Prostate gland (tissue), 2 donors: ENCODE measurements at regions not wholly inside any gene's neighbourhood (a gene's known extent, or its start where the extent isn't known, plus 50 kb on each side); places are given as distances from the start of the nearest gene placed in this dataset.
"Not testable (repeated sequence)": the region's sequence is repeated elsewhere in the genome, so short reads cannot be mapped to it uniquely, and the experiment has no call there.

Source experiments
- DNase-seq: peaks from one replicate; pipeline ENCODE4 v3.0.0-alpha.2; 2019; ENCODE audit warnings: low spot score
- H3K27ac ChIP-seq, 2 donors: fragments of 200-600 bp; sonication (generic); 2 replicates each; pipeline ENCODE4 v1.5.1; 2017 to 2019
- H3K27me3 ChIP-seq: fragments of 200-600 bp; sonication (generic); replicated peaks from 2 replicates; pipeline ENCODE4 v1.5.1; 2019; ENCODE audit not compliant: insufficient read depth
- H3K36me3 ChIP-seq, 2 donors: fragments of 200-600 bp; sonication (generic); 1 replicate in 1 of 2; 2 replicates in 1 of 2; pipeline versions ENCODE4 v1.5.1 to v1.8.1; 2017 to 2019
- H3K4me1 ChIP-seq: fragments of 200-600 bp; sonication (generic); replicated peaks from 2 replicates; pipeline ENCODE4 v1.5.1; 2019
- H3K4me3 ChIP-seq, 2 donors: fragments of 200-600 bp; sonication (generic); 2 replicates each; pipeline ENCODE4 v1.5.1; 2017 to 2019
- H3K9me3 ChIP-seq: fragments of 200-600 bp; sonication (generic); 2 replicates; pipeline ENCODE4 v1.5.1; 2017
- POLR2A ChIP-seq: fragments of 450-650 bp; IDR thresholded peaks from one replicate; pipeline ENCODE4 v1.6.1; 2016; ENCODE audit warnings: antibody characterized with exemption, mild to moderate bottlenecking
- POLR2AphosphoS5 ChIP-seq: sonication (generic); formaldehyde crosslinking; IDR thresholded peaks from one replicate; pipeline ENCODE4 v1.6.1; 2017; ENCODE audit warnings: antibody characterized with exemption
- WGBS: methylation state at CpG from one replicate; pipeline ENCODE4 v1.1.5; 2018; 5-methylcytosine and 5-hydroxymethylcytosine counted together
- intact Hi-C: fragments of 100-400 bp; cut with DNase I; formaldehyde crosslinking; loops from one replicate; pipeline ENCODE4 v1.14.2; 2022
- TF ChIP-seq, protein P1 (sequence below), 4 experiments: fragments of 200-600 bp in 2 of 4; fragments of 450-650 bp in 2 of 4; sonication (generic) in 2 of 4; IDR thresholded peaks; 1 replicate in 3 of 4; 2 replicates in 1 of 4; pipeline ENCODE4 v1.5.1; 2016 to 2019; ENCODE audit warnings: antibody characterized with exemption in 4 of 4, mild to moderate bottlenecking in 2 of 4, moderate library complexity in 2 of 4

- no peak for DNase-seq
- TF ChIP-seq, protein P1, sequence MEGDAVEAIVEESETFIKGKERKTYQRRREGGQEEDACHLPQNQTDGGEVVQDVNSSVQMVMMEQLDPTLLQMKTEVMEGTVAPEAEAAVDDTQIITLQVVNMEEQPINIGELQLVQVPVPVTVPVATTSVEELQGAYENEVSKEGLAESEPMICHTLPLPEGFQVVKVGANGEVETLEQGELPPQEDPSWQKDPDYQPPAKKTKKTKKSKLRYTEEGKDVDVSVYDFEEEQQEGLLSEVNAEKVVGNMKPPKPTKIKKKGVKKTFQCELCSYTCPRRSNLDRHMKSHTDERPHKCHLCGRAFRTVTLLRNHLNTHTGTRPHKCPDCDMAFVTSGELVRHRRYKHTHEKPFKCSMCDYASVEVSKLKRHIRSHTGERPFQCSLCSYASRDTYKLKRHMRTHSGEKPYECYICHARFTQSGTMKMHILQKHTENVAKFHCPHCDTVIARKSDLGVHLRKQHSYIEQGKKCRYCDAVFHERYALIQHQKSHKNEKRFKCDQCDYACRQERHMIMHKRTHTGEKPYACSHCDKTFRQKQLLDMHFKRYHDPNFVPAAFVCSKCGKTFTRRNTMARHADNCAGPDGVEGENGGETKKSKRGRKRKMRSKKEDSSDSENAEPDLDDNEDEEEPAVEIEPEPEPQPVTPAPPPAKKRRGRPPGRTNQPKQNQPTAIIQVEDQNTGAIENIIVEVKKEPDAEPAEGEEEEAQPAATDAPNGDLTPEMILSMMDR (IDR thresholded peaks at IDR 0.05): no peak
- TF ChIP-seq POLR2AphosphoS5: no peak
- no peak for TF ChIP-seq POLR2A
- H3K4me1 ChIP-seq: no peaks in the 10 kb centered on the region
- H3K27ac ChIP-seq: no peak overlapping the region
- no peak overlapping the region for H3K4me3 ChIP-seq
- H3K27me3 ChIP-seq: no peaks in the 10 kb centered on the region
- H3K36me3 ChIP-seq: no peaks in the 10 kb centered on the region
- WGBS: 54% methylated on average over 3 of the region's 3 CpGs
- H3K9me3 ChIP-seq: no peaks in the 10 kb centered on the region
- intact Hi-C loops: no loop called here
Observed at GRCh38 chr1:170808216-170808885, 127.0 kb upstream of the MROH9 start.

DNA sequence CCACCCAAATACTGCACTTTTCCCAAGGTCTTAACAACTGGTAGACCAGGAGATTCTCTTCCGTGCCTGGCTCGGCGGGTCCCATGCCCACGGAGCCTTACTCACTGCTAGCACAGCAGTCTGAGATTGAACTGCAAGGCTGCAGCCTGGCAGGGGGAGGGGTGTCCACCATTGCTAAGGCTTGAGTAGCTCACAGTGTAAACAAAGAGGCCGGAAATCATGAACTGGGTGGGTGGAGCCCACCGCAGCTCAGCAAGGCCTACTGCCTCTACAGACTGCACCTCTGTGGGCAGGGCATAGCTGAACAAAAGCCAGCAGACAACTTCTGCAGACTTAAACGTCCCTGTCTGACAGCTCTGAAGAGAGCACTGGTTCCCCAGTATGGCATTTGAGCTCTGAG is 124.3 kb upstream of the MROH9 start:
- DNase-seq, H3K36me3 ChIP-seq, intact Hi-C loops, H3K4me1 ChIP-seq, H3K4me3 ChIP-seq, H3K27ac ChIP-seq, H3K9me3 ChIP-seq, H3K27me3 ChIP-seq: not testable (repeated sequence)
- WGBS: 79% methylated on average over 7 of the region's 7 CpGs

DNA sequence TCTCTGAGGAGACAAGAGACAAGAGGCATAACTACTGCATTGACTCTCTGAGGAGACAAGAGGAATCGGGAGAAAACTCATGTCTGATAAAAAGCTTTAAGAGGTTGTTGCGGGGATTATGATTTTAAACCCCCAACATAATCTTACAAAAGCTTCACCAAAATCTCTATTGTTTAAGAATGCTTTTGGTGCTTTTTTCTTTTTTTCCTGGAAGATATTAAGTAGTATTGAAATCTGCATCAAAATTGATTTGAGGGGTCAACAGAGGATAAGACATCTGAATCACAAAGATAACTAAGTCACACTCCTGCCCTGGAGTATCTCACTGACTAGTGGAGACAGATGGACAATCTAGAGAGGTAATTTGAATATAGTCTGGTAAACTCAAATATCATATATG is 115.6 kb upstream of the MROH9 start:
- Histone ChIP-seq H3K27ac (no peak overlapping the region), H3K4me3 (no peak overlapping the region), H3K4me1 (no peaks in the 10 kb centered on the region), H3K36me3 (no peaks in the 10 kb centered on the region), H3K27me3 (no peaks in the 10 kb centered on the region), H3K9me3 (no peaks in the 10 kb centered on the region)
- DNase-seq: no peak
- TF ChIP-seq, protein P1 (IDR thresholded peaks at IDR 0.05): no peak
- TF ChIP-seq POLR2AphosphoS5 (no peak), POLR2A (no peak)
- 89% methylated on average over 2 of the region's 2 CpGs for WGBS
- intact Hi-C loops: no loop called here

DNA sequence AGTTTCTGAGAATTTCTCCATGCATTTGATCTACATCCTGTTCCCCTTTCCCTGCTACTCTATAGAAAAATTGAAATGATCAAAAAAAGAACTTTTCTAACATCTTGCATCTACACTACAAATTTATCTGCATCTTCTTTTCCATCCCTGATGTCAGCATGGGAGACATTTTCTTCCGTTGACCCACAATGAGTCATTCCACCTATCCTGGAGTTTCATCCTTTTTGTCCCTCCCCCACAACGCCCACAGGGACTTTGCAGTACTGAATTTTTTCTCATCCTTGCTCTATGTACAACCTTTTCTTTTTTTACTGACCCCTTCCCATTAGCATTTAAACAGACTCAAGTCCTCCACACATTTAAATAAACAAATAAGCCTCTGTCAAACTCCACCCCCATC is 112.2 kb upstream of the MROH9 start:
- TF ChIP-seq, protein P1 (IDR thresholded peaks at IDR 0.05): no peak
- TF ChIP-seq POLR2A (no peak), POLR2AphosphoS5 (no peak)
- 86% methylated on average over 2 of the region's 2 CpGs for WGBS
- DNase-seq: no peak

GRCh38 chr1:170831276-170831675 is 104.1 kb upstream of the MROH9 start:
- 79% methylated on average over 7 of the region's 7 CpGs for WGBS
- Histone ChIP-seq H3K36me3 (no peaks in the 10 kb centered on the region), H3K4me3 (no peak overlapping the region), H3K27me3 (no peaks in the 10 kb centered on the region), H3K27ac (no peak overlapping the region), H3K4me1 (no peaks in the 10 kb centered on the region), H3K9me3 (no peaks in the 10 kb centered on the region)
- TF ChIP-seq POLR2AphosphoS5: no peak
- no peak for TF ChIP-seq POLR2A
- intact Hi-C loops: no loop called here
- no peak for DNase-seq

More for the DNA sequence above, 112.2 kb upstream of the MROH9 start:
- Histone ChIP-seq H3K4me1 (no peaks in the 10 kb centered on the region), H3K27me3 (no peaks in the 10 kb centered on the region), H3K4me3 (no peak overlapping the region), H3K36me3 (no peaks in the 10 kb centered on the region), H3K9me3 (no peaks in the 10 kb centered on the region), H3K27ac (no peak overlapping the region)
- intact Hi-C loops: no loop called here

GRCh38 chr1:170836141-170836540 is 99.2 kb upstream of the MROH9 start:
- H3K27me3 ChIP-seq: no peaks in the 10 kb centered on the region
- no peak overlapping the region for H3K27ac ChIP-seq
- no peak overlapping the region for H3K4me3 ChIP-seq
- intact Hi-C loops: no loop called here
- H3K4me1 ChIP-seq: no peaks in the 10 kb centered on the region
- H3K36me3 ChIP-seq: no peaks in the 10 kb centered on the region
- H3K9me3 ChIP-seq: no peaks in the 10 kb centered on the region
- DNase-seq: no peak
- TF ChIP-seq POLR2A (no peak), POLR2AphosphoS5 (no peak)
- TF ChIP-seq, protein P1 (IDR thresholded peaks at IDR 0.05): no peak
